ENCODE measurements at regions not wholly inside any gene's neighbourhood (a gene's known extent, or its start where the extent isn't known, plus 50 kb on each side); places are given as distances from the start of the nearest gene placed in this dataset.

- ChIA-PET CTCF (no interaction called here), POLR2A (no interaction called here)
- H3K27ac ChIP-seq (ENCODE audit: low read depth in 1 of 2, low read length in 2 of 2): no peak overlapping the region
- H3K4me1 ChIP-seq (ENCODE audit: insufficient read depth, low read length): no peaks in the 10 kb centered on the region
- peaks cover 7% of the 10 kb centered on the region for H3K27me3 Mint-ChIP-seq
- H3K4me3 ChIP-seq (ENCODE audit: low read length): no peak overlapping the region
- no peaks in the 10 kb centered on the region for H3K9me3 ChIP-seq (ENCODE audit: control insufficient read depth in 1 of 2, insufficient read depth in 1 of 2, low read length in 2 of 2)
- no peaks in the 10 kb centered on the region for H3K27me3 ChIP-seq (ENCODE audit: control insufficient read depth in 1 of 2, insufficient read depth in 2 of 2, low read length in 2 of 2)
- no peaks in the 10 kb centered on the region for H3K4me1 Mint-ChIP-seq (ENCODE audit: low read depth)
- no peaks in the 10 kb centered on the region for H3K9me3 Mint-ChIP-seq
- no peaks in the 10 kb centered on the region for H3K36me3 Mint-ChIP-seq (ENCODE audit: low read depth)
- no peak for ATAC-seq (ENCODE audit: poor library complexity)
- no peak for DNase-seq
- intact Hi-C loops (cut with DNase I, micrococcal nuclease): no loop called here
- no peaks in the 10 kb centered on the region for H3K36me3 ChIP-seq (ENCODE audit: insufficient read depth, low read length)
- TF ChIP-seq, protein P1, sequence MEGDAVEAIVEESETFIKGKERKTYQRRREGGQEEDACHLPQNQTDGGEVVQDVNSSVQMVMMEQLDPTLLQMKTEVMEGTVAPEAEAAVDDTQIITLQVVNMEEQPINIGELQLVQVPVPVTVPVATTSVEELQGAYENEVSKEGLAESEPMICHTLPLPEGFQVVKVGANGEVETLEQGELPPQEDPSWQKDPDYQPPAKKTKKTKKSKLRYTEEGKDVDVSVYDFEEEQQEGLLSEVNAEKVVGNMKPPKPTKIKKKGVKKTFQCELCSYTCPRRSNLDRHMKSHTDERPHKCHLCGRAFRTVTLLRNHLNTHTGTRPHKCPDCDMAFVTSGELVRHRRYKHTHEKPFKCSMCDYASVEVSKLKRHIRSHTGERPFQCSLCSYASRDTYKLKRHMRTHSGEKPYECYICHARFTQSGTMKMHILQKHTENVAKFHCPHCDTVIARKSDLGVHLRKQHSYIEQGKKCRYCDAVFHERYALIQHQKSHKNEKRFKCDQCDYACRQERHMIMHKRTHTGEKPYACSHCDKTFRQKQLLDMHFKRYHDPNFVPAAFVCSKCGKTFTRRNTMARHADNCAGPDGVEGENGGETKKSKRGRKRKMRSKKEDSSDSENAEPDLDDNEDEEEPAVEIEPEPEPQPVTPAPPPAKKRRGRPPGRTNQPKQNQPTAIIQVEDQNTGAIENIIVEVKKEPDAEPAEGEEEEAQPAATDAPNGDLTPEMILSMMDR (IDR thresholded peaks at IDR 0.05): no peak
- H3K27ac Mint-ChIP-seq: no peak overlapping the region
- H3K4me3 Mint-ChIP-seq: no peak overlapping the region
These were observed 129.3 kb downstream of the METTL4 start for GRCh38 chr18:2442006-2442405.

- no peak overlapping the region for H3K27ac ChIP-seq (ENCODE audit: low read depth in 1 of 2, low read length in 2 of 2)
- intact Hi-C loops (cut with DNase I, micrococcal nuclease): no loop called here
- CTCF ChIA-PET: interaction anchor here (0.7 kb wide), 1 partner anchor 13 kb away, joined by 3 read pairs; no protein-coding TSS in a partner anchor
- no peak overlapping the region for H3K4me3 ChIP-seq (ENCODE audit: low read length)
- Mint-ChIP-seq H3K4me3 (no peak overlapping the region), H3K36me3 (ENCODE audit: low read depth) (no peaks in the 10 kb centered on the region), H3K9me3 (no peaks in the 10 kb centered on the region), H3K27me3 (peaks cover 7% of the 10 kb centered on the region), H3K4me1 (ENCODE audit: low read depth) (no peaks in the 10 kb centered on the region), H3K27ac (no peak overlapping the region)
- TF ChIP-seq, protein P1 (IDR thresholded peaks at IDR 0.05): no peak
- POLR2A ChIA-PET: no interaction called here
- H3K4me1 ChIP-seq (ENCODE audit: insufficient read depth, low read length): no peaks in the 10 kb centered on the region
- no peaks in the 10 kb centered on the region for H3K9me3 ChIP-seq (ENCODE audit: control insufficient read depth in 1 of 2, insufficient read depth in 1 of 2, low read length in 2 of 2)
- no peak for ATAC-seq (ENCODE audit: poor library complexity)
- no peaks in the 10 kb centered on the region for H3K27me3 ChIP-seq (ENCODE audit: control insufficient read depth in 1 of 2, insufficient read depth in 2 of 2, low read length in 2 of 2)
- no peaks in the 10 kb centered on the region for H3K36me3 ChIP-seq (ENCODE audit: insufficient read depth, low read length)
- DNase-seq: no peak
These were observed 128.5 kb downstream of the METTL4 start for GRCh38 chr18:2442726-2443275.

- Mint-ChIP-seq H3K4me3 (no peak overlapping the region), H3K9me3 (no peaks in the 10 kb centered on the region), H3K4me1 (ENCODE audit: low read depth) (no peaks in the 10 kb centered on the region), H3K27me3 (peaks cover 7% of the 10 kb centered on the region), H3K27ac (no peak overlapping the region), H3K36me3 (ENCODE audit: low read depth) (no peaks in the 10 kb centered on the region)
- TF ChIP-seq, protein P1 (IDR thresholded peaks at IDR 0.05): no peak
- intact Hi-C loops (cut with DNase I, micrococcal nuclease): no loop called here
- DNase-seq (no peak), ATAC-seq (ENCODE audit: poor library complexity) (no peak)
- Histone ChIP-seq H3K4me3 (ENCODE audit: low read length) (no peak overlapping the region), H3K36me3 (ENCODE audit: insufficient read depth, low read length) (no peaks in the 10 kb centered on the region), H3K9me3 (ENCODE audit: control insufficient read depth in 1 of 2, insufficient read depth in 1 of 2, low read length in 2 of 2) (no peaks in the 10 kb centered on the region), H3K4me1 (ENCODE audit: insufficient read depth, low read length) (no peaks in the 10 kb centered on the region), H3K27ac (ENCODE audit: low read depth in 1 of 2, low read length in 2 of 2) (no peak overlapping the region), H3K27me3 (ENCODE audit: control insufficient read depth in 1 of 2, insufficient read depth in 2 of 2, low read length in 2 of 2) (no peaks in the 10 kb centered on the region)
- CTCF ChIA-PET: no interaction called here
- POLR2A ChIA-PET: no interaction called here
These were observed 127.0 kb downstream of the METTL4 start for GRCh38 chr18:2444201-2444875.
